Sigmoid colon (tissue), 4 donors: ENCODE measurements at regions not wholly inside any gene's neighbourhood (a gene's known extent, or its start where the extent isn't known, plus 50 kb on each side); places are given as distances from the start of the nearest gene placed in this dataset.

Experiments used
- CTCF ChIP-seq, 4 experiments: fragments of 450-650 bp in 3 of 4; fragments of 200-600 bp in 1 of 4; IDR thresholded peaks; one replicate each; pipeline ENCODE4 v1.5.1; 2016 to 2019; ENCODE audit warnings: antibody characterized with exemption in 4 of 4, mild to moderate bottlenecking in 3 of 4, moderate library complexity in 2 of 4
- EP300 ChIP-seq, 4 donors: sonication (generic); formaldehyde crosslinking; IDR thresholded peaks; one replicate each; pipeline ENCODE4 v1.6.1; 2017; ENCODE audit warnings: antibody characterized with exemption in 4 of 4
- POLR2A ChIP-seq, 2 donors: fragments of 450-650 bp; IDR thresholded peaks; one replicate each; pipeline ENCODE4 v1.6.1; 2016; ENCODE audit warnings: antibody characterized with exemption in 2 of 2, mild to moderate bottlenecking in 2 of 2, moderate library complexity in 2 of 2
- POLR2AphosphoS5 ChIP-seq, 4 donors: sonication (generic); formaldehyde crosslinking; IDR thresholded peaks; one replicate each; pipeline ENCODE4 v1.6.1; 2017; ENCODE audit warnings: antibody characterized with exemption in 4 of 4

- no peak for TF ChIP-seq POLR2A (IDR thresholded peaks at IDR 0.05)
- TF ChIP-seq CTCF (IDR thresholded peaks at IDR 0.05) = no peak
- TF ChIP-seq POLR2AphosphoS5 (IDR thresholded peaks at IDR 0.05) = no peak
- no peak for TF ChIP-seq EP300 (IDR thresholded peaks at IDR 0.05)
These were observed 94.3 kb upstream of the ETV1 start for GRCh38 chr7:14083761-14084160.
